ENCODE measurements at regions not wholly inside any gene's neighbourhood (a gene's known extent, or its start where the extent isn't known, plus 50 kb on each side); places are given as distances from the start of the nearest gene placed in this dataset.

DNA sequence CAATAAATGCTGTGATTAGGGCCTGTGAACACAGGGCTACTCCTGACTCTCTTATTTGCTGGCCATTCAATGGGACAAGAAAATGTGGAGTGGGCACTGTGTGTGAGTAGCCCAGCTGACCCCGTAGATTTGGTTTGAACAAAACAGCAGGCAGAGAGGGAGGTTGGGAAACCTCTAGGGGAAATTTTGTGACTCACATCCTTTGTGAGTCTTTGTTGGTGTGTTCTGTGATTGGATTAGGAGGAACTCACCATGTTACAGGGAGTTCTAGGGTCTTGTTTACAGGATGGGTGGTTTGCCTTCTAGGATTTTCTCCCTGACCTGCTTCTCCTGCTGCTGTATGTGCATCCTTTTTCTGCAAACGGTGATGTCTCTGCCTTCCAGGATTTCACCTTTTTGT is 128.3 kb upstream of the MKI67 start:
- TF ChIP-seq, protein P1, sequence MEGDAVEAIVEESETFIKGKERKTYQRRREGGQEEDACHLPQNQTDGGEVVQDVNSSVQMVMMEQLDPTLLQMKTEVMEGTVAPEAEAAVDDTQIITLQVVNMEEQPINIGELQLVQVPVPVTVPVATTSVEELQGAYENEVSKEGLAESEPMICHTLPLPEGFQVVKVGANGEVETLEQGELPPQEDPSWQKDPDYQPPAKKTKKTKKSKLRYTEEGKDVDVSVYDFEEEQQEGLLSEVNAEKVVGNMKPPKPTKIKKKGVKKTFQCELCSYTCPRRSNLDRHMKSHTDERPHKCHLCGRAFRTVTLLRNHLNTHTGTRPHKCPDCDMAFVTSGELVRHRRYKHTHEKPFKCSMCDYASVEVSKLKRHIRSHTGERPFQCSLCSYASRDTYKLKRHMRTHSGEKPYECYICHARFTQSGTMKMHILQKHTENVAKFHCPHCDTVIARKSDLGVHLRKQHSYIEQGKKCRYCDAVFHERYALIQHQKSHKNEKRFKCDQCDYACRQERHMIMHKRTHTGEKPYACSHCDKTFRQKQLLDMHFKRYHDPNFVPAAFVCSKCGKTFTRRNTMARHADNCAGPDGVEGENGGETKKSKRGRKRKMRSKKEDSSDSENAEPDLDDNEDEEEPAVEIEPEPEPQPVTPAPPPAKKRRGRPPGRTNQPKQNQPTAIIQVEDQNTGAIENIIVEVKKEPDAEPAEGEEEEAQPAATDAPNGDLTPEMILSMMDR (IDR thresholded peaks at IDR 0.05; ENCODE audit: low read depth, low read length, missing input control) = no peak
- TF ChIP-seq YY1 (IDR thresholded peaks at IDR 0.05) = no peak
- TF ChIP-seq, protein P2, sequence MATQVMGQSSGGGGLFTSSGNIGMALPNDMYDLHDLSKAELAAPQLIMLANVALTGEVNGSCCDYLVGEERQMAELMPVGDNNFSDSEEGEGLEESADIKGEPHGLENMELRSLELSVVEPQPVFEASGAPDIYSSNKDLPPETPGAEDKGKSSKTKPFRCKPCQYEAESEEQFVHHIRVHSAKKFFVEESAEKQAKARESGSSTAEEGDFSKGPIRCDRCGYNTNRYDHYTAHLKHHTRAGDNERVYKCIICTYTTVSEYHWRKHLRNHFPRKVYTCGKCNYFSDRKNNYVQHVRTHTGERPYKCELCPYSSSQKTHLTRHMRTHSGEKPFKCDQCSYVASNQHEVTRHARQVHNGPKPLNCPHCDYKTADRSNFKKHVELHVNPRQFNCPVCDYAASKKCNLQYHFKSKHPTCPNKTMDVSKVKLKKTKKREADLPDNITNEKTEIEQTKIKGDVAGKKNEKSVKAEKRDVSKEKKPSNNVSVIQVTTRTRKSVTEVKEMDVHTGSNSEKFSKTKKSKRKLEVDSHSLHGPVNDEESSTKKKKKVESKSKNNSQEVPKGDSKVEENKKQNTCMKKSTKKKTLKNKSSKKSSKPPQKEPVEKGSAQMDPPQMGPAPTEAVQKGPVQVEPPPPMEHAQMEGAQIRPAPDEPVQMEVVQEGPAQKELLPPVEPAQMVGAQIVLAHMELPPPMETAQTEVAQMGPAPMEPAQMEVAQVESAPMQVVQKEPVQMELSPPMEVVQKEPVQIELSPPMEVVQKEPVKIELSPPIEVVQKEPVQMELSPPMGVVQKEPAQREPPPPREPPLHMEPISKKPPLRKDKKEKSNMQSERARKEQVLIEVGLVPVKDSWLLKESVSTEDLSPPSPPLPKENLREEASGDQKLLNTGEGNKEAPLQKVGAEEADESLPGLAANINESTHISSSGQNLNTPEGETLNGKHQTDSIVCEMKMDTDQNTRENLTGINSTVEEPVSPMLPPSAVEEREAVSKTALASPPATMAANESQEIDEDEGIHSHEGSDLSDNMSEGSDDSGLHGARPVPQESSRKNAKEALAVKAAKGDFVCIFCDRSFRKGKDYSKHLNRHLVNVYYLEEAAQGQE (IDR thresholded peaks at IDR 0.05) = no peak
- TF ChIP-seq RAD21 (IDR thresholded peaks at IDR 0.05) = no peak
- TF ChIP-seq HNF4G (IDR thresholded peaks at IDR 0.05) = no peak
- TF ChIP-seq, protein P3, sequence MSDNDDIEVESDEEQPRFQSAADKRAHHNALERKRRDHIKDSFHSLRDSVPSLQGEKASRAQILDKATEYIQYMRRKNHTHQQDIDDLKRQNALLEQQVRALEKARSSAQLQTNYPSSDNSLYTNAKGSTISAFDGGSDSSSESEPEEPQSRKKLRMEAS (IDR thresholded peaks at IDR 0.05) = no peak
- no peak for TF ChIP-seq TAF1 (conservative IDR thresholded peaks at IDR 0.05)
- no peak for TF ChIP-seq EGR1 (IDR thresholded peaks at IDR 0.05; ENCODE audit: low read depth in 2 of 2)
- TF ChIP-seq NR2F2 (IDR thresholded peaks at IDR 0.05) = no peak
- no peak for TF ChIP-seq JUND (IDR thresholded peaks at IDR 0.05)
- no peak for TF ChIP-seq RXRA (IDR thresholded peaks at IDR 0.05)
- TF ChIP-seq FOXA1 (IDR thresholded peaks at IDR 0.05) = no peak
- TF ChIP-seq, protein P4, sequence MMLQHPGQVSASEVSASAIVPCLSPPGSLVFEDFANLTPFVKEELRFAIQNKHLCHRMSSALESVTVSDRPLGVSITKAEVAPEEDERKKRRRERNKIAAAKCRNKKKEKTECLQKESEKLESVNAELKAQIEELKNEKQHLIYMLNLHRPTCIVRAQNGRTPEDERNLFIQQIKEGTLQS (IDR thresholded peaks at IDR 0.05) = no peak
- no peak for TF ChIP-seq SP1 (IDR thresholded peaks at IDR 0.05)

Data from liver (tissue), 3 donors.